ENCODE measurements at regions not wholly inside any gene's neighbourhood (a gene's known extent, or its start where the extent isn't known, plus 50 kb on each side); places are given as distances from the start of the nearest gene placed in this dataset.
A peak's percentile ranks its signal among the peaks of the same experiment; 100 is the strongest.

DNA sequence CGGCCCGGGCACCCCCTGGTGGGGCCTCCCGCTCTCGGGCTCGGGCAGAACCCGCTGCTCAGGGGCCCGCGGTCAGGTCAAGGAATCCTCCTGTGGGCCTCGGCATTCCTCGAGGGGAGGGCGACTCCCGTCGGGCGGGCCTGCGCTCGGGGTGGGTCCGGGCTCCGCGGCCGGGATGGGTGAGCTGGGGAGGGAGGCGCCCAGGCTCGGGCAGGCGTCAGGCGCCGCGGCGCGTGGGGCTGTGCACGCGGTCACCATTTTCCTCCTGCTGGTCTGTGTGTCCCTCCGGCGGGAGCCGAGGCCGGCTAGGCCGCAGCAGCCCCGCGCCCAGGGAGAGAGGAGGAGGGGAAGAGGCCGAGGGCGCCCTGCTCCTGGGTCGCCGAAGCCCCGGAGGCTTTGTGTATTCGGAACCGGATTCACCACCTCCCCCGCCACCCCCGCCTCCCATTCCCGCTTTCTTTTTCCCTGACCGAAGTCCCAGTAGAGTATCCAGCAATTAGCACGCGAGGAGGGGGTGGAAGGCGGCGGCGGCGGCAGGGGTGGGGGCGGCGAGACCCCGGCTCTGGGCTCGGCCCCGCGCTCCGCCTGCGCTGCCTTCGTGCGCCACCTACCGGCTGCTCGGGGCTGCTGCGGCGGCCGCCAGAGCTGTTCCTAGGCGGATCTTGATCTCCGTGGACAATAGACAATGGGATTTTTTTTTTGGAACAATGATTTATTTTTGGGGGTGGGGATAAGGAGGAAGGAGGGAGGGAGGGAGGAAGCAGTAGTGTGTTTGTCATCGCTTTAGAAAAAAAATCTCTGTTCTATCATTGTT, 99.0 kb upstream of the MAML3 start:
- DNase-seq (ENCODE audit: low spot score) (peak; percentile 75), ATAC-seq (peak; percentile 68)
- Mint-ChIP-seq H3K36me3 (no peaks in the 10 kb centered on the region), H3K27ac (no peak overlapping the region), H3K4me3 (peak overlapping the region; percentile 73), H3K27me3 (ENCODE audit: low read depth) (peaks cover 49% of the 10 kb centered on the region), H3K9me3 (no peaks in the 10 kb centered on the region), H3K4me1 (peaks cover 61% of the 10 kb centered on the region)
- ChIA-PET POLR2A (interaction anchor here (0.9 to 3.7 kb wide), 7 partner anchors 10 to 240 kb away, joined by 3 to 20 read pairs (median 3); partner anchors contain the start of gene MAML3), CTCF (interaction anchor here (0.6 to 4.6 kb wide), 35 partner anchors 8 to 596 kb away, joined by 3 to 60 read pairs (median 4); partner anchors contain the start of gene MAML3)
- TF ChIP-seq GABPB1 (CRISPR knock-in tag; IDR thresholded peaks at IDR 0.05): 0 out of 2 replicates have a peak, but pooled peaks have one; percentile 12
- TF ChIP-seq, protein P1, sequence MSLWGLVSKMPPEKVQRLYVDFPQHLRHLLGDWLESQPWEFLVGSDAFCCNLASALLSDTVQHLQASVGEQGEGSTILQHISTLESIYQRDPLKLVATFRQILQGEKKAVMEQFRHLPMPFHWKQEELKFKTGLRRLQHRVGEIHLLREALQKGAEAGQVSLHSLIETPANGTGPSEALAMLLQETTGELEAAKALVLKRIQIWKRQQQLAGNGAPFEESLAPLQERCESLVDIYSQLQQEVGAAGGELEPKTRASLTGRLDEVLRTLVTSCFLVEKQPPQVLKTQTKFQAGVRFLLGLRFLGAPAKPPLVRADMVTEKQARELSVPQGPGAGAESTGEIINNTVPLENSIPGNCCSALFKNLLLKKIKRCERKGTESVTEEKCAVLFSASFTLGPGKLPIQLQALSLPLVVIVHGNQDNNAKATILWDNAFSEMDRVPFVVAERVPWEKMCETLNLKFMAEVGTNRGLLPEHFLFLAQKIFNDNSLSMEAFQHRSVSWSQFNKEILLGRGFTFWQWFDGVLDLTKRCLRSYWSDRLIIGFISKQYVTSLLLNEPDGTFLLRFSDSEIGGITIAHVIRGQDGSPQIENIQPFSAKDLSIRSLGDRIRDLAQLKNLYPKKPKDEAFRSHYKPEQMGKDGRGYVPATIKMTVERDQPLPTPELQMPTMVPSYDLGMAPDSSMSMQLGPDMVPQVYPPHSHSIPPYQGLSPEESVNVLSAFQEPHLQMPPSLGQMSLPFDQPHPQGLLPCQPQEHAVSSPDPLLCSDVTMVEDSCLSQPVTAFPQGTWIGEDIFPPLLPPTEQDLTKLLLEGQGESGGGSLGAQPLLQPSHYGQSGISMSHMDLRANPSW (CRISPR knock-in tag; conservative IDR thresholded peaks at IDR 0.05; ENCODE audit: low read depth): no peak
- no peak for TF ChIP-seq ZNF219 (CRISPR knock-in tag; IDR thresholded peaks at IDR 0.05; ENCODE audit: borderline replicate concordance)
- TF ChIP-seq, protein P2, sequence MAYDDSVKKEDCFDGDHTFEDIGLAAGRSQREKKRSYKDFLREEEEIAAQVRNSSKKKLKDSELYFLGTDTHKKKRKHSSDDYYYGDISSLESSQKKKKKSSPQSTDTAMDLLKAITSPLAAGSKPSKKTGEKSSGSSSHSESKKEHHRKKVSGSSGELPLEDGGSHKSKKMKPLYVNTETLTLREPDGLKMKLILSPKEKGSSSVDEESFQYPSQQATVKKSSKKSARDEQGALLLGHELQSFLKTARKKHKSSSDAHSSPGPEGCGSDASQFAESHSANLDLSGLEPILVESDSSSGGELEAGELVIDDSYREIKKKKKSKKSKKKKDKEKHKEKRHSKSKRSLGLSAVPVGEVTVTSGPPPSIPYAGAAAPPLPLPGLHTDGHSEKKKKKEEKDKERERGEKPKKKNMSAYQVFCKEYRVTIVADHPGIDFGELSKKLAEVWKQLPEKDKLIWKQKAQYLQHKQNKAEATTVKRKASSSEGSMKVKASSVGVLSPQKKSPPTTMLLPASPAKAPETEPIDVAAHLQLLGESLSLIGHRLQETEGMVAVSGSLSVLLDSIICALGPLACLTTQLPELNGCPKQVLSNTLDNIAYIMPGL (CRISPR knock-in tag; IDR thresholded peaks at IDR 0.05): peak; percentile 67
- peak; percentile 55; the same call in 1 of the 2 replicates for TF ChIP-seq FOXP4 (CRISPR knock-in tag; IDR thresholded peaks at IDR 0.05)
- TF ChIP-seq TP53 (CRISPR knock-in tag; IDR thresholded peaks at IDR 0.05): 0 out of 2 replicates have a peak, but pooled peaks have one; percentile 18
- TF ChIP-seq, protein P3, sequence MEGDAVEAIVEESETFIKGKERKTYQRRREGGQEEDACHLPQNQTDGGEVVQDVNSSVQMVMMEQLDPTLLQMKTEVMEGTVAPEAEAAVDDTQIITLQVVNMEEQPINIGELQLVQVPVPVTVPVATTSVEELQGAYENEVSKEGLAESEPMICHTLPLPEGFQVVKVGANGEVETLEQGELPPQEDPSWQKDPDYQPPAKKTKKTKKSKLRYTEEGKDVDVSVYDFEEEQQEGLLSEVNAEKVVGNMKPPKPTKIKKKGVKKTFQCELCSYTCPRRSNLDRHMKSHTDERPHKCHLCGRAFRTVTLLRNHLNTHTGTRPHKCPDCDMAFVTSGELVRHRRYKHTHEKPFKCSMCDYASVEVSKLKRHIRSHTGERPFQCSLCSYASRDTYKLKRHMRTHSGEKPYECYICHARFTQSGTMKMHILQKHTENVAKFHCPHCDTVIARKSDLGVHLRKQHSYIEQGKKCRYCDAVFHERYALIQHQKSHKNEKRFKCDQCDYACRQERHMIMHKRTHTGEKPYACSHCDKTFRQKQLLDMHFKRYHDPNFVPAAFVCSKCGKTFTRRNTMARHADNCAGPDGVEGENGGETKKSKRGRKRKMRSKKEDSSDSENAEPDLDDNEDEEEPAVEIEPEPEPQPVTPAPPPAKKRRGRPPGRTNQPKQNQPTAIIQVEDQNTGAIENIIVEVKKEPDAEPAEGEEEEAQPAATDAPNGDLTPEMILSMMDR (IDR thresholded peaks at IDR 0.05): peak; percentile 94
- TF ChIP-seq IRF1 (CRISPR knock-in tag; IDR thresholded peaks at IDR 0.05): 0 out of 2 replicates have a peak, but pooled peaks have one; percentile 27
- TF ChIP-seq PRDM15 (CRISPR knock-in tag; IDR thresholded peaks at IDR 0.05): peak; percentile 68; the same call in 1 of the 2 replicates
- no peak for TF ChIP-seq ZNF232 (CRISPR knock-in tag; IDR thresholded peaks at IDR 0.05)
- TF ChIP-seq, protein P4, sequence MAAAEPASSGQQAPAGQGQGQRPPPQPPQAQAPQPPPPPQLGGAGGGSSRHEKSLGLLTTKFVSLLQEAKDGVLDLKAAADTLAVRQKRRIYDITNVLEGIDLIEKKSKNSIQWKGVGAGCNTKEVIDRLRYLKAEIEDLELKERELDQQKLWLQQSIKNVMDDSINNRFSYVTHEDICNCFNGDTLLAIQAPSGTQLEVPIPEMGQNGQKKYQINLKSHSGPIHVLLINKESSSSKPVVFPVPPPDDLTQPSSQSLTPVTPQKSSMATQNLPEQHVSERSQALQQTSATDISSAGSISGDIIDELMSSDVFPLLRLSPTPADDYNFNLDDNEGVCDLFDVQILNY (CRISPR knock-in tag; IDR thresholded peaks at IDR 0.05): 0 out of 2 replicates have a peak, but pooled peaks have one; percentile 6
- TF ChIP-seq CREM (CRISPR knock-in tag; IDR thresholded peaks at IDR 0.05): no peak
- 0 out of 2 replicates have a peak, but pooled peaks have one; percentile 19 for TF ChIP-seq FOXP1 (CRISPR knock-in tag; IDR thresholded peaks at IDR 0.05; ENCODE audit: borderline replicate concordance)
- peak; percentile 25; the same call in 1 of the 2 replicates for TF ChIP-seq SP1 (CRISPR knock-in tag; conservative IDR thresholded peaks at IDR 0.05)
- peak; percentile 51; the same call in 1 of the 2 replicates for TF ChIP-seq MAX (CRISPR knock-in tag; IDR thresholded peaks at IDR 0.05)

Data from WTC11 (cell line).